Gastroesophageal sphincter (tissue), 4 donors: ENCODE measurements at regions not wholly inside any gene's neighbourhood (a gene's known extent, or its start where the extent isn't known, plus 50 kb on each side); places are given as distances from the start of the nearest gene placed in this dataset.

Experiments
- ATAC-seq: fragments of 150-250 bp; one replicate; pipeline ENCODE4 v1.9.1; 2016; ENCODE audit warnings: mild to moderate bottlenecking, moderate library complexity
- H3K27ac ChIP-seq, 4 donors: fragments of 200-600 bp; sonication (generic) in 3 of 4; 1 replicate in 3 of 4; 2 replicates in 1 of 4; pipeline ENCODE4 v1.5.1; 2016 to 2019
- H3K27me3 ChIP-seq: fragments of 200-600 bp; sonication (generic); one replicate; pipeline ENCODE4 v1.5.1; 2019
- H3K36me3 ChIP-seq, 2 donors: fragments of 200-600 bp; sonication (generic); one replicate each; pipeline ENCODE4 v1.5.1; 2019; ENCODE audit warnings: control low read depth in 1 of 2
- H3K4me1 ChIP-seq, 3 donors: fragments of 200-600 bp; sonication (generic); 1 replicate in 2 of 3; 2 replicates in 1 of 3; pipeline ENCODE4 v1.5.1; 2016 to 2019; ENCODE audit warnings: control low read depth in 2 of 3
- H3K4me3 ChIP-seq, 2 donors: fragments of 200-600 bp; sonication (generic); one replicate each; pipeline ENCODE4 v1.5.1; 2019; ENCODE audit warnings: mild to moderate bottlenecking in 1 of 2, moderate library complexity in 1 of 2
- H3K9me3 ChIP-seq, 3 donors: fragments of 200-600 bp; sonication (generic); one replicate each; pipeline ENCODE4 v1.5.1; 2017 to 2019; ENCODE audit warnings: control low read depth in 2 of 3
- EP300 ChIP-seq: sonication (generic); formaldehyde crosslinking; IDR thresholded peaks from one replicate; pipeline ENCODE4 v1.6.1; 2017; ENCODE audit warnings: antibody characterized with exemption, mild to moderate bottlenecking
- POLR2A ChIP-seq, 2 donors: fragments of 450-650 bp; IDR thresholded peaks; one replicate each; pipeline ENCODE4 v1.6.1; 2017; ENCODE audit warnings: antibody characterized with exemption in 2 of 2, mild to moderate bottlenecking in 2 of 2, moderate library complexity in 1 of 2
- POLR2AphosphoS5 ChIP-seq: sonication (generic); formaldehyde crosslinking; IDR thresholded peaks from one replicate; pipeline ENCODE4 v1.6.1; 2017; ENCODE audit warnings: antibody characterized with exemption
- WGBS, 2 donors: methylation state at CpG; one replicate each; pipeline ENCODE4 v1.1.5; 2018; ENCODE audit warnings: low coverage in 1 of 2; 5-methylcytosine and 5-hydroxymethylcytosine counted together
- TF ChIP-seq, protein P1 (sequence below), 4 experiments: fragments of 200-600 bp in 2 of 4; fragments of 450-650 bp in 2 of 4; sonication (generic) in 1 of 4; IDR thresholded peaks; one replicate each; pipeline ENCODE4 v1.5.1; 2017 to 2019; ENCODE audit warnings: antibody characterized with exemption in 4 of 4, mild to moderate bottlenecking in 2 of 4, moderate library complexity in 2 of 4

DNA sequence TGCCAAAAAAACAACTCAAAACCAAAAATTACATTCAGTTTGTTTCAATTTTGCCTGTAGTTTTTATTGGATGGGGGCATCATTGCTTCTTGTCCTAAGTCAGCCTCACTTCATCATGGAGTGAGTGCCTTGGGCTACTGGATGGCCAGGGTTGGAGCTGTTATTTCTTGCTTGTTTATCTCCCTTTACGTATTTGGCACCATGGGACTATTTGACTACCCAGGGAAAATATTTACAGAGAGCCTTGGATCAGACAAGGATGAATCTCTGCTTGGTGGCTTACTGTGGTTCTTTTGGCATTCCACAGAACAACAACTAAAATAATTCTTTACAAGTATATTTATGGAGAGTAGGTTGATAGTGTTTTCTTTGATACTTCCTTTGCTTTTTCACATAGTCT is 160.8 kb upstream of the SEL1L start:
- H3K9me3 ChIP-seq = no peaks in the 10 kb centered on the region
- H3K4me3 ChIP-seq = no peak overlapping the region
- WGBS, 2 donors = 56% methylated on average over 1 of the region's 1 CpG
- no peaks in the 10 kb centered on the region for H3K36me3 ChIP-seq
- no peaks in the 10 kb centered on the region for H3K27me3 ChIP-seq
- no peak overlapping the region for H3K27ac ChIP-seq
- no peaks in the 10 kb centered on the region for H3K4me1 ChIP-seq
- TF ChIP-seq, protein P1, sequence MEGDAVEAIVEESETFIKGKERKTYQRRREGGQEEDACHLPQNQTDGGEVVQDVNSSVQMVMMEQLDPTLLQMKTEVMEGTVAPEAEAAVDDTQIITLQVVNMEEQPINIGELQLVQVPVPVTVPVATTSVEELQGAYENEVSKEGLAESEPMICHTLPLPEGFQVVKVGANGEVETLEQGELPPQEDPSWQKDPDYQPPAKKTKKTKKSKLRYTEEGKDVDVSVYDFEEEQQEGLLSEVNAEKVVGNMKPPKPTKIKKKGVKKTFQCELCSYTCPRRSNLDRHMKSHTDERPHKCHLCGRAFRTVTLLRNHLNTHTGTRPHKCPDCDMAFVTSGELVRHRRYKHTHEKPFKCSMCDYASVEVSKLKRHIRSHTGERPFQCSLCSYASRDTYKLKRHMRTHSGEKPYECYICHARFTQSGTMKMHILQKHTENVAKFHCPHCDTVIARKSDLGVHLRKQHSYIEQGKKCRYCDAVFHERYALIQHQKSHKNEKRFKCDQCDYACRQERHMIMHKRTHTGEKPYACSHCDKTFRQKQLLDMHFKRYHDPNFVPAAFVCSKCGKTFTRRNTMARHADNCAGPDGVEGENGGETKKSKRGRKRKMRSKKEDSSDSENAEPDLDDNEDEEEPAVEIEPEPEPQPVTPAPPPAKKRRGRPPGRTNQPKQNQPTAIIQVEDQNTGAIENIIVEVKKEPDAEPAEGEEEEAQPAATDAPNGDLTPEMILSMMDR (IDR thresholded peaks at IDR 0.05) = no peak
- TF ChIP-seq EP300 (no peak), POLR2AphosphoS5 (no peak), POLR2A (IDR thresholded peaks at IDR 0.05) (no peak)
- ATAC-seq = no peak

DNA sequence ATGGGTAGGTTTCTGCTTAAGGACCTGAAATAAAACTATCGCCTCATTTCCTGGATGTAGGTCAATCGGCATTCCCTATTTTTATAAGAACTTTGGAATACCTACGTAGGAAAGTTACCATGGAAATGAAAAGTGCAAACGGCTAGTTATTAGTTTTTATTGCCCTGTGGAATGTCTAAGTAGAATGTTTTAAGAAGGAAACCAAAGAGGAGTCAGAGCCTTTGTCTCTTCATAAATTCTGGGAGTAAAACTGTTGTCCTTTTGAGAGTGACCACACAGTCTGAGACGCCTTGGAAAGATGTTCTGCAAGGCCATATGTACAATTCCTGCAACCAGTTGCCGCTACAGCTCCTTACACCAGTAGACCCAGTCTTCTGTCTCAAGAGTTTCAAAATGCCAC is 176.0 kb upstream of the SEL1L start:
- WGBS, 2 donors = 60 to 66% methylated on average over 6 of the region's 6 CpGs
- no peak overlapping the region for H3K4me3 ChIP-seq
- H3K36me3 ChIP-seq = no peaks in the 10 kb centered on the region
- peaks cover 0 to 4% (median 0%) of the 10 kb centered on the region in 3 donors for H3K9me3 ChIP-seq
- H3K27ac ChIP-seq = no peak overlapping the region
- no peak for ATAC-seq
- TF ChIP-seq, protein P1 (IDR thresholded peaks at IDR 0.05) = no peak
- TF ChIP-seq POLR2A (IDR thresholded peaks at IDR 0.05) = no peak
- no peak for TF ChIP-seq EP300
- no peak for TF ChIP-seq POLR2AphosphoS5
- H3K4me1 ChIP-seq = no peaks in the 10 kb centered on the region
- no peaks in the 10 kb centered on the region for H3K27me3 ChIP-seq

DNA sequence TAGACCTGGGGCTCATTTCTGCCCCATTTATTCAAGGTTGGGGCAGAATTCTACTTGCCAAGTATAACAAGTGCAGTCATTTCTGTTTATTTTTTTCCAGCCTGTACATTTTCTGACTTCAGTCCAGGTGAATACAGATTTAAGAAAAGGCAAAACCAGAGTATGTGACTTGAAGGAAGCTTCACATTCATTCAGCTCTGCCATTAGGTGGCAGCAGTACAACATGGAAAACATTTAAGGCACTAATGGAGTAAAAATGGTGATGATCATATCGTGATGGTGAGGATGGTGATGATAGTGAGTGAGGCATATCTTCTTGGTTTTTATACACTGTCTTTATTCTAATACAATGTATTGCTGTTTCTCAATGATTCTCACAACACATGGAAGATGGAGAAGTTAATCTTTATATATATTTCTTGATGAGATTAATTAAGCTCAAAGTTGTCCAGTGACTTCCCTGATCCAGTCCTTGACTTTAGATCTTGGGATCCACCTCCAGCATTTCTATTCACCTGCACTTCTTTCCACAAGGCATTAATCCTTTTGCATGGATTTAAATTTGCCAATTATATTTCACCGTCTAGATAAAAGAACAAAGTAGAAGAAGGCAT is 176.7 kb upstream of the SEL1L start:
- no peaks in the 10 kb centered on the region for H3K4me1 ChIP-seq
- H3K4me3 ChIP-seq = no peak overlapping the region
- no peaks in the 10 kb centered on the region for H3K36me3 ChIP-seq
- no peak for ATAC-seq
- H3K27ac ChIP-seq = no peak overlapping the region
- 46 to 53% methylated on average over 2 of the region's 2 CpGs for WGBS, 2 donors
- no peaks in the 10 kb centered on the region for H3K27me3 ChIP-seq
- TF ChIP-seq, protein P1 (IDR thresholded peaks at IDR 0.05) = peak; percentile 34 to 60 (median 48)
- no peak for TF ChIP-seq EP300
- no peaks in the 10 kb centered on the region for H3K9me3 ChIP-seq

DNA sequence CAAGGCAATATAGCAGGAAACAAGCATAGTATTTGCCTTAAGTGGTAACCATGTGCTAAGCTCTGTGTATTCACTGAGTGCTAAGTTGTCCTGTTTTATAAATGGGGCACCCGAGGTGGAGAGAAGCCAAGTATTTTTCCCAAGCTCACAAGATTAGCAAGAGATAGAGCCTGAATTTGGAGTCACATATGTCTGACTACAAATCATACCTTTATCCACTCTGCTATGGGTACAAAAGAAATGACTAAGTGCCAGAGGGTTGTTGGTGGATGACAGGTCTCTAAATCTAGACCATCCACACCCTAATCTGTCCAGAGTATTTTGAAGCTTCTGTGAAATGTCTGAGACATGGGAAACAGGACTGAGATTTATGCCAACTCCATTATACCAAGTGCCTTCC is 182.1 kb upstream of the SEL1L start:
- no peak for ATAC-seq
- H3K27me3 ChIP-seq = no peaks in the 10 kb centered on the region
- 67 to 83% methylated on average over 1 of the region's 1 CpG for WGBS, 2 donors
- no peak overlapping the region for H3K27ac ChIP-seq
- no peaks in the 10 kb centered on the region for H3K4me1 ChIP-seq
- H3K9me3 ChIP-seq = no peaks in the 10 kb centered on the region
- no peaks in the 10 kb centered on the region for H3K36me3 ChIP-seq
- no peak for TF ChIP-seq EP300
- TF ChIP-seq, protein P1 (IDR thresholded peaks at IDR 0.05) = no peak
- no peak for TF ChIP-seq POLR2A (IDR thresholded peaks at IDR 0.05)
- no peak for TF ChIP-seq POLR2AphosphoS5
- H3K4me3 ChIP-seq = no peak overlapping the region

DNA sequence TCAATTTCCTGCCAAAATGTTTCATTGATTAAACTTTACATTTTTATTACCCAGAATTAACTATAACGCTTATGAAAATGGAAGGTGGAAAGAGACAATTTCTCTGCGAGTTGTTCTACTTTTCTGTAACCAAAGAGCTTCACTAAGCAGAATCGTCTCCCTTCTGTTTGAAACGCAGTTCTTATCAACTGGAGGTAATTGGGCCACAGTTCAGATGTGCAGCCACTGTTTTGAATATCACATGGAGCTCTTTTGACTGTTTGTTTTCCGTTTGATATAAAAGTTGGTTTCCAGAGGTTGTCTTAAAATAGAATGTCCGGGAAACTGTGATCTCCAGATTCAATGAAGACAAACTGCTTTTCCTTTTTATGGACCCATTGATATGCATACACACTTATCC is 183.3 kb upstream of the SEL1L start:
- no peaks in the 10 kb centered on the region for H3K27me3 ChIP-seq
- H3K9me3 ChIP-seq = no peaks in the 10 kb centered on the region
- 62 to 82% methylated on average over 6 of the region's 6 CpGs for WGBS, 2 donors
- no peak overlapping the region for H3K4me3 ChIP-seq
- TF ChIP-seq EP300 (no peak), POLR2AphosphoS5 (no peak), POLR2A (IDR thresholded peaks at IDR 0.05) (no peak)
- TF ChIP-seq, protein P1 (IDR thresholded peaks at IDR 0.05) = no peak
- no peak for ATAC-seq
- H3K36me3 ChIP-seq = no peaks in the 10 kb centered on the region
- H3K27ac ChIP-seq = no peak overlapping the region
- H3K4me1 ChIP-seq = no peaks in the 10 kb centered on the region
